CD4-positive, alpha-beta memory T cell (primary cell): ENCODE measurements at regions not wholly inside any gene's neighbourhood (a gene's known extent, or its start where the extent isn't known, plus 50 kb on each side); places are given as distances from the start of the nearest gene placed in this dataset.
"Not testable (repeated sequence)": the region's sequence is repeated elsewhere in the genome, so short reads cannot be mapped to it uniquely, and the experiment has no call there.

Source experiments
- CTCF ChIA-PET: fragments of 350-600 bp; sonication (Branson Sonifier 250); formaldehyde crosslinking; loops from one replicate; lab custom pipeline; 2021; ENCODE audit warnings: inconsistent platforms; ENCODE audit not compliant: partially characterized antibody; lab: Charles Lee
- POLR2A ChIA-PET: fragments of 350-600 bp; sonication (Branson Sonifier 250); formaldehyde crosslinking; loops from one replicate; lab custom pipeline; 2021; ENCODE audit not compliant: partially characterized antibody; lab: Charles Lee
- DNase-seq, 5 donors: peaks; one replicate each; pipeline versions ENCODE4 v3.0.0 to v3.0.0-alpha.2; 2020 to 2022; ENCODE audit warnings: mixed read lengths in 1 of 5
- H3K27ac ChIP-seq: one replicate; pipeline ENCODE4 v1.7.0; 2013; ENCODE audit warnings: low read depth, low read length
- H3K27me3 ChIP-seq: 2 replicates; pipeline ENCODE4 v1.7.0; 2013; ENCODE audit warnings: mild to moderate bottlenecking, low read length, moderate library complexity; ENCODE audit not compliant: insufficient read depth
- H3K36me3 ChIP-seq: 2 replicates; pipeline ENCODE4 v1.7.0; 2013; ENCODE audit warnings: mild to moderate bottlenecking, low read length, moderate library complexity; ENCODE audit not compliant: insufficient read depth
- H3K4me1 ChIP-seq: 2 replicates; pipeline ENCODE4 v1.7.0; 2013; ENCODE audit warnings: mild to moderate bottlenecking, low read length, moderate library complexity; ENCODE audit not compliant: insufficient read depth
- H3K4me3 ChIP-seq, 2 donors: one replicate each; pipeline ENCODE4 v1.7.0; 2013; ENCODE audit warnings: low read length in 2 of 2, mild to moderate bottlenecking in 1 of 2
- H3K9me3 ChIP-seq, 2 donors: one replicate each; pipeline ENCODE4 v1.7.0; 2013; ENCODE audit warnings: low read length in 2 of 2, control low read depth in 1 of 2; ENCODE audit not compliant: control insufficient read depth in 1 of 2
- H3K27ac Mint-ChIP-seq, 7 donors: one replicate each; pipeline ENCODE4 v1.8.0; 2020 to 2021; ENCODE audit warnings: mixed read lengths in 7 of 7, mild to moderate bottlenecking in 6 of 7, inconsistent platforms in 3 of 7, moderate library complexity in 3 of 7
- H3K27me3 Mint-ChIP-seq, 2 donors: one replicate each; pipeline ENCODE4 v1.8.0; 2020 to 2021; ENCODE audit warnings: mixed read lengths in 2 of 2
- H3K36me3 Mint-ChIP-seq, 2 donors: one replicate each; pipeline ENCODE4 v1.8.0; 2020 to 2021; ENCODE audit warnings: mixed read lengths in 2 of 2, inconsistent platforms in 1 of 2, mild to moderate bottlenecking in 1 of 2
- H3K4me1 Mint-ChIP-seq, 4 donors: one replicate each; pipeline ENCODE4 v1.8.0; 2020 to 2021; ENCODE audit warnings: mixed read lengths in 4 of 4, mild to moderate bottlenecking in 1 of 4
- H3K4me3 Mint-ChIP-seq, 8 donors: one replicate each; pipeline ENCODE4 v1.8.0; 2020 to 2021; ENCODE audit warnings: mixed read lengths in 8 of 8, mild to moderate bottlenecking in 7 of 8, moderate library complexity in 6 of 8, inconsistent platforms in 3 of 8
- H3K9me3 Mint-ChIP-seq, 8 donors: one replicate each; pipeline ENCODE4 v1.8.0; 2020 to 2021; ENCODE audit warnings: mixed read lengths in 8 of 8, mild to moderate bottlenecking in 5 of 8, inconsistent platforms in 3 of 8, moderate library complexity in 1 of 8
- intact Hi-C: fragments of 100-400 bp; cut with micrococcal nuclease; formaldehyde crosslinking; loops from one replicate; pipeline ENCODE4 v1.15.1; 2023

DNA sequence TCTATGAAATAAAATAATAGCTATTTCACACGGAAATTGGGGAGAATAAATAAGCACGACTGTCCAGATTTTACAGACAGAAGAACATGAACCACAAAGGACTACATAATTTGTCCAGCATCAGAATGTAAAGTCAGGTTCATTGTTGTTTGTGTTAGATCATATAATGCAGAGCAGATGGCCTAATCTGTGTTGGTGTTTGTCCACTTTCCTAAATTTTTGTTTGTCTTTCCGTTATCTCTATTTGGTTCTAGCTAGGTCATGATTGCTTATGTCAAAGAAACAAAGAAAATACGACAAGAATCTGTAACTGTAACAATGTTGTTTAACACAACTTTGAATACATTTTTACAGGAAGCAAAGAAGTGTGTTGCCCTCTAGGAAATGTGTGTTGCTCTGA is 75.6 kb upstream of the ANKRD28 start:
- H3K27me3 ChIP-seq, result no peaks in the 10 kb centered on the region

DNA sequence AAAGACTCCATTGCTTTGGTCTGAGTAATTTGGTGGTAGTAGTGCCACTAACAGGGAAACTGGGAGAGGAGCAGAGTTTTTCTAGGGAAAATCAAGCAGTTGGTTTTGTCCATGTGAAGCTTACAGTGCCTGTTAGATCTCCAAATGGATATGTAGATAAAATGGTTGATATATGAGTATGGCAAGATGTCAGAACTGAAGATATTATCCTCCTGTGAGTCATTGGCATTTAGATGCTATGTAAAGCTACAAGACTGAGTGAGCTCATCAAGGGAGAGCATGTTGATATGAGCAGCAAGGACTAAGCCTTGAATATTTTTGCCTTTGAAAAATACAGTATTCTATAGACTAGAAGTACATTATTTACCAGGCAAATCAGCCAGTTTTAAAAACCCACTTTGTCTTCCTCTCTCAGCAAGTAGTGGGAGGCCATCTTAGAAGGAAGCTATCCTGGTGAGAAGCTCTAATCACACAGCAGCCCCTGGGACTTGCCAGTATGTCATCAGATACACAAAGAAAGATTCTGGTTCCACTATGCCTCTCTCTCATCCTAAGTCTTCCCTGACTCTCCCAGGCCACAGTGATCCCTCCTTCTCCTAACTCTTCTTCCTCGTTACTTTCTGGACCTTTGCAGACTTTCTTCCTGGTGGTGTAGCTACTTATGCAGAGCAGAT is 77.4 kb upstream of the ANKRD28 start:
- intact Hi-C loops, result no loop called here
- Mint-ChIP-seq H3K27ac (no peak overlapping the region), H3K9me3 (peaks cover 0 to 3% (median 0%) of the 10 kb centered on the region in 8 donors), H3K4me3 (no peak overlapping the region), H3K4me1 (no peaks in the 10 kb centered on the region), H3K27me3 (no peaks in the 10 kb centered on the region), H3K36me3 (peaks cover 0 to 10% of the 10 kb centered on the region in 2 donors)
- DNase-seq, result no peak
- H3K36me3 ChIP-seq, result no peaks in the 10 kb centered on the region
- H3K4me1 ChIP-seq, result no peaks in the 10 kb centered on the region
- H3K27ac ChIP-seq, result no peak overlapping the region
- H3K9me3 ChIP-seq, result no peaks in the 10 kb centered on the region
- CTCF ChIA-PET, result no interaction called here
- no peaks in the 10 kb centered on the region for H3K27me3 ChIP-seq
- H3K4me3 ChIP-seq, result no peak overlapping the region
- POLR2A ChIA-PET, result no interaction called here

More for the DNA sequence above, 75.6 kb upstream of the ANKRD28 start:
- Histone ChIP-seq H3K4me3 (no peak overlapping the region), H3K27ac (no peak overlapping the region), H3K36me3 (no peaks in the 10 kb centered on the region), H3K4me1 (no peaks in the 10 kb centered on the region), H3K9me3 (no peaks in the 10 kb centered on the region)
- H3K27me3 Mint-ChIP-seq, result no peaks in the 10 kb centered on the region
- peaks cover 0 to 10% of the 10 kb centered on the region in 2 donors for H3K36me3 Mint-ChIP-seq
- H3K4me1 Mint-ChIP-seq, result no peaks in the 10 kb centered on the region
- ChIA-PET CTCF (no interaction called here), POLR2A (no interaction called here)
- no peak for DNase-seq
- no peak overlapping the region for H3K4me3 Mint-ChIP-seq
- H3K9me3 Mint-ChIP-seq, result peaks cover 0 to 3% (median 0%) of the 10 kb centered on the region in 8 donors
- H3K27ac Mint-ChIP-seq, result no peak overlapping the region
- intact Hi-C loops, result no loop called here

DNA sequence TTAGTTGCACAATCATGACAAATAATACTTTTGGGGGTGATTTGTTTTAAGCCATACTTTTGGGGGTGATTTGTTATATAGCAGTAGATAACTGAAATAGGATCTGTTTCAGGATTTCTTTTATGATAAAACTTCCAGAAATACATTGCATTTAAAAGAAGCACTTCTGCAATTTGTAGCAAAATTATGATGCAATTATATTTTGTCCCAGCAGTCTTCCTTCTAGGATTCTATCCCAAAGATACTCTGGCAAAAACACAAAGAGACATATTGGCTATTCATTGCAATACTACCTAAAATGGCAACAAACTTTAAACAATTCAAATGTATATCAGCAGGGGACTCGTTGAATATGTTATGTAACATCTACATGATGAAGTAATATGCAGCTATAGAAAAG is 78.9 kb upstream of the ANKRD28 start:
- CTCF ChIA-PET, result no interaction called here
- no peaks in the 10 kb centered on the region for H3K27me3 ChIP-seq
- no peak for DNase-seq
- H3K27ac Mint-ChIP-seq, result no peak overlapping the region
- no peaks in the 10 kb centered on the region for H3K4me1 Mint-ChIP-seq
- no peak overlapping the region for H3K4me3 Mint-ChIP-seq
- H3K36me3 Mint-ChIP-seq, result peaks cover 0 to 10% of the 10 kb centered on the region in 2 donors
- no peak overlapping the region for H3K4me3 ChIP-seq
- H3K36me3 ChIP-seq, result no peaks in the 10 kb centered on the region
- H3K9me3 Mint-ChIP-seq, result peaks cover 0 to 2% (median 0%) of the 10 kb centered on the region in 8 donors
- no peak overlapping the region for H3K27ac ChIP-seq
- no peaks in the 10 kb centered on the region for H3K4me1 ChIP-seq
- POLR2A ChIA-PET, result interaction anchor here (1.3 kb wide), 1 partner anchor 27 kb away, joined by 5 read pairs; no protein-coding TSS in a partner anchor
- no peaks in the 10 kb centered on the region for H3K9me3 ChIP-seq
- H3K27me3 Mint-ChIP-seq, result no peaks in the 10 kb centered on the region
- intact Hi-C loops, result no loop called here

DNA sequence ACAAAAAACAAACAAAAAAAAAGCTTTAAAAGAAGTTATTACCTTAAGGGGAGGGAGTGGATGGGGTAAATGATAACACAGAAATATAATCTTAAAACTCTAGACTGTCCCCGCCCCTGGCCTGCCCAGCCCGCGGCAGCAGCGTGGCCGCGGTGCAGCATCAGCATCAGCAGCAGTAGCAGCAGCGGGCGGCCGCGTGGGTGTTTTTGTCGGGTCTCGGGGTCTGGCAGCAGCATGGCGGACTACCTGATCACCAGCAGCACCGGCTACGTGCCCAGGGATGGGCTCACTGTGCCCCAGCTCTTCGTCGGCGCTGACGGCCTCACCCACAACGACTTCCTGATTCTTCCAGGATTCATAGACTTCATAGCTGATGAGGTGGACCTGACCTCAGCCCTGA is 80.0 kb upstream of the ANKRD28 start:
- Histone ChIP-seq H3K36me3 (no peaks in the 10 kb centered on the region), H3K27ac (no peak overlapping the region), H3K4me1 (no peaks in the 10 kb centered on the region), H3K4me3 (no peak overlapping the region), H3K27me3 (no peaks in the 10 kb centered on the region), H3K9me3 (no peaks in the 10 kb centered on the region)
- H3K27me3 Mint-ChIP-seq, result no peaks in the 10 kb centered on the region
- peaks cover 0 to 10% of the 10 kb centered on the region in 2 donors for H3K36me3 Mint-ChIP-seq
- no peak overlapping the region for H3K27ac Mint-ChIP-seq
- CTCF ChIA-PET, result interaction anchor here (1.0 kb wide), 1 partner anchor 9 kb away, joined by 3 read pairs; no protein-coding TSS in a partner anchor
- POLR2A ChIA-PET, result interaction anchor here (1.3 kb wide), 1 partner anchor 26 kb away, joined by 5 read pairs; no protein-coding TSS in a partner anchor
- no peaks in the 10 kb centered on the region for H3K9me3 Mint-ChIP-seq
- intact Hi-C loops, result no loop called here
- no peak for DNase-seq
- no peak overlapping the region for H3K4me3 Mint-ChIP-seq
- no peaks in the 10 kb centered on the region for H3K4me1 Mint-ChIP-seq

DNA sequence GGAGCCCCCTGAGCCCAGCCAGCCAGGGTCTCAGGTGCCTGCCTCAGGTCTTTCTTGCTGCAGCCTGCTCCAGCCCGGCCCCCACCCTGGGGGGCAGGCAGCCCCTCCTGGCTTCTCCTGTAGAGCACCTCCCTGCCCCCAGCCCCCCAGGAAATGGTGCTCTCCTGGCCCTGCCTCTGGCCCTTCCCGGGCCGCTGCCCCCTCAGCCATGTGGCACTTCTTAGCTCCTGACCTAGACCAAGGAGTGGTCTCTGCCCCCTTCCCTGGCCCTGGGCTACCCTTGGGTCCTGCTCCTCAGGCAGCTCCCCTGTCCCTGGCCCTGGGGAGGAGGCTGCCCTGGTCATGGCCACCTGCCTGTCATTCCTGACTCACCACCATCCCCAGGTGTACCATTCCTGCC is 82.0 kb upstream of the ANKRD28 start:
- H3K4me3 Mint-ChIP-seq, H3K9me3 Mint-ChIP-seq, H3K9me3 ChIP-seq, CTCF ChIA-PET, intact Hi-C loops, H3K4me1 ChIP-seq, H3K27me3 ChIP-seq, DNase-seq, H3K4me3 ChIP-seq, H3K27ac Mint-ChIP-seq, H3K27ac ChIP-seq, POLR2A ChIA-PET, H3K27me3 Mint-ChIP-seq, H3K4me1 Mint-ChIP-seq, H3K36me3 ChIP-seq: not testable (repeated sequence)
- H3K36me3 Mint-ChIP-seq, result peaks cover 0 to 10% of the 10 kb centered on the region in 2 donors

DNA sequence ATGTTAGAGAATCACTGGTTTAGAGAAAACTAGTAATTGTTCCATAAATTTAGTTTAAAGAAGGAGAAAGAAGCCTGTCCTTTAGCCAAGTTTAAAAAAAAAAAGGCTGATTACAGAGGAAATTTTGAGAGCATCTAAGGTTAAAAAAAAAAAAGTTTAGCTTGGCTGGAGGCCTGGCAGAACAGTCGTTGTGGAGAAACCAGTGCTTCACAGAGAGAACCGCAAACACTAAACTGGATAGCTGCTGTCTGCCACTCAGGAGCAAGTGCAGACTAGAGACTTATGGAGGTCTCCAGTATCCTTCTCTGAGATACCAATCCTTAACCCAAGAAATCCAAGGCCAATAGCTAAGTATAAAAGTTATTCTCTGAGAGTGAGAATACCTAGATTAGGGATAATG is 84.8 kb upstream of the ANKRD28 start:
- H3K27ac ChIP-seq, result no peak overlapping the region
- CTCF ChIA-PET, result no interaction called here
- intact Hi-C loops, result no loop called here
- Mint-ChIP-seq H3K27ac (no peak overlapping the region), H3K4me3 (no peak overlapping the region), H3K27me3 (no peaks in the 10 kb centered on the region), H3K36me3 (peaks cover 0 to 10% of the 10 kb centered on the region in 2 donors), H3K9me3 (peaks cover 4 to 15% (median 12%) of the 10 kb centered on the region in 8 donors), H3K4me1 (no peaks in the 10 kb centered on the region)
- POLR2A ChIA-PET, result no interaction called here
- H3K36me3 ChIP-seq, result no peaks in the 10 kb centered on the region
- no peak overlapping the region for H3K4me3 ChIP-seq
- H3K9me3 ChIP-seq, result no peaks in the 10 kb centered on the region
- H3K27me3 ChIP-seq, result no peaks in the 10 kb centered on the region
- no peaks in the 10 kb centered on the region for H3K4me1 ChIP-seq
- DNase-seq, result no peak

DNA sequence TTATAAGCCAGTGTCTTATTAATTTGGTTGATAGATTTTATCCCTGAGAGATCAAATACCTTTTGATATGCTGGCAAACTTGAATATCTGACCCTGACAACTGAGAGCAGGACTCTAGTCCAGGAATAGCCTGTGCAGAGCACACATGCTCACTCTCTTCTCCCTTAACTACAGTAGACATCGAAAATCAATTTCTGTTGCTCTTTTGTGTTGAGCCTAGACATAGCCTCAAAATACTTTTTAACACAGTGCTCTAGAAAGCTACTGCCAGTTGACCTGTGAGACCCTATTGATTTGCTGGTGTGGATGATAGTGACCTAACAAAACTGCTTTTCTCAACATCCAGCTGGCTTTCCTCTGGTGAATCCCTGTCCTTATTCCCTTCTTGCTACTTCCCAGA is 86.4 kb upstream of the ANKRD28 start:
- peaks cover 0 to 4% of the 10 kb centered on the region in 2 donors for H3K36me3 Mint-ChIP-seq
- peak overlapping the region in 1 of 7 donors; percentile 10 for H3K27ac Mint-ChIP-seq
- ChIA-PET POLR2A (no interaction called here), CTCF (no interaction called here)
- no peaks in the 10 kb centered on the region for H3K27me3 ChIP-seq
- H3K4me3 ChIP-seq, result no peak overlapping the region
- intact Hi-C loops, result no loop called here
- H3K27me3 Mint-ChIP-seq, result peaks cover 2 to 4% of the 10 kb centered on the region in 2 donors
- H3K9me3 Mint-ChIP-seq, result peaks cover 4 to 15% (median 12%) of the 10 kb centered on the region in 8 donors
- no peaks in the 10 kb centered on the region for H3K4me1 ChIP-seq
- no peak overlapping the region for H3K27ac ChIP-seq
- no peaks in the 10 kb centered on the region for H3K9me3 ChIP-seq
- no peak for DNase-seq
- H3K4me3 Mint-ChIP-seq, result no peak overlapping the region
- no peaks in the 10 kb centered on the region for H3K4me1 Mint-ChIP-seq
- no peaks in the 10 kb centered on the region for H3K36me3 ChIP-seq
